NB4 (cell line): ENCODE measurements at regions not wholly inside any gene's neighbourhood (a gene's known extent, or its start where the extent isn't known, plus 50 kb on each side); places are given as distances from the start of the nearest gene placed in this dataset.
"Not testable (repeated sequence)": the region's sequence is repeated elsewhere in the genome, so short reads cannot be mapped to it uniquely, and the experiment has no call there.

Source experiments
- DNase-seq: peaks from one replicate; pipeline ENCODE4 v3.0.0; 2010; ENCODE audit warnings: low read depth
- H3K4me3 ChIP-seq: one replicate; pipeline ENCODE4 v1.5.1; 2011; ENCODE audit warnings: mild to moderate bottlenecking, low read depth, low read length, moderate library complexity
- CTCF ChIP-seq: IDR thresholded peaks from one replicate; pipeline ENCODE4 v1.5.1; 2012; ENCODE audit warnings: low read depth, low read length
- MYC ChIP-seq: IDR thresholded peaks from 2 replicates; pipeline ENCODE4 v1.6.1; 2011; ENCODE audit warnings: low read depth, low read length
- POLR2A ChIP-seq: IDR thresholded peaks from 2 replicates; pipeline ENCODE4 v1.6.1; 2011; ENCODE audit warnings: mild to moderate bottlenecking; ENCODE audit not compliant: insufficient read length; ENCODE audit errors: extremely low read depth
- TF ChIP-seq, protein P1 (sequence below): IDR thresholded peaks from 2 replicates; pipeline ENCODE4 v1.6.1; 2011; ENCODE audit warnings: low read depth, low read length

GRCh38 chr3:75394102-75394501, 270.0 kb upstream of the FRG2C start:
- not testable (repeated sequence) for DNase-seq

GRCh38 chr3:75394562-75395360, 269.4 kb upstream of the FRG2C start:
- not testable (repeated sequence) for DNase-seq, H3K4me3 ChIP-seq

More at GRCh38 chr3:75394102-75394501, 270.0 kb upstream of the FRG2C start:
- H3K4me3 ChIP-seq: not testable (repeated sequence)

- no peak overlapping the region for H3K4me3 ChIP-seq
- TF ChIP-seq POLR2A (no peak), MYC (no peak), CTCF (no peak)
- TF ChIP-seq, protein P1, sequence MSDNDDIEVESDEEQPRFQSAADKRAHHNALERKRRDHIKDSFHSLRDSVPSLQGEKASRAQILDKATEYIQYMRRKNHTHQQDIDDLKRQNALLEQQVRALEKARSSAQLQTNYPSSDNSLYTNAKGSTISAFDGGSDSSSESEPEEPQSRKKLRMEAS: no peak
- DNase-seq: no peak
These were observed 268.4 kb upstream of the FRG2C start for GRCh38 chr3:75395580-75396315.

DNA sequence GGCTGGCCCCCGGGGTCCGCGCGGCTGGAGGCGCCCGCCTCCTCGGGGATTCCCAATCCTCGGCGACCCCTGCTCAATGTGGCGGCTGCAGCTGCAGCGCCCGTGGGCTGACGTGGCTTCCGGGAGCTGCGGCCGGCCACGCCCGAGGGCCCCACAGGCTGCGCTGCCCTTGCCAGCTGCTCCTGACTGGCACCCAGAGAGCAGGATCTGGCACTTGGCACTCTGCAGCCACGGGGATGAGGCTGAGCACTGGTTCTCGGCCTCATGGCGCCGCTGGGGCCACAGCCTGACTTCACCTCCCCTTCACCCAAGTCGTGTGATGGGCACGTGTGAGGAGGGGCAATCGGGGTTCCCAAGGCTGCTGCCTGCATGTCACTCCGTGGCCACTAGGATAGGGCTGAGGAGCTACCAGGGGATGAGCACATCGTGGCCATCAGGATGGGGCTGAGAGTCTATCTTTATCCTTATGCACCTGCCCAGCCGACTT, 267.8 kb upstream of the FRG2C start:
- TF ChIP-seq POLR2A (no peak), MYC (no peak), CTCF (no peak)
- TF ChIP-seq, protein P1: no peak
- no peak for DNase-seq
- H3K4me3 ChIP-seq: no peak overlapping the region

DNA sequence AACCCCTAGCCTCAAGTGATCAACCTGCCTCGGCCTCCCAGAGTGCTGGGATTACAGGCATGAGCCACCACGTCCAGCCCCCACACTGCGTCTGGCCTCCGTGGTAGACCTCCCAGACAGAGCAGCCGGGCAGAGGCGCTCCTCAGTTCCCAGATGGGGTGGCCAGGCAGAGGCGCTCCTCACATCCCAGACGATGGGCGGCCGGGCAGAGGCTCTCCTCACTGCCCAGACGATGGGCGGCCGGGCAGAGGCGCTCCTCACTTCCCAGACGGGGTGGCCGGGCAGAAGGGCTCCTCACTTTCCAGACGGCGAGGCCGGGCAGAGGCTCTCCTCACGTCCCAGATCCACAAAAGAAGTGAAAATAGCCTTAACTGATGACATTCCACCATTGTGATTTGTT, 266.6 kb upstream of the FRG2C start:
- not testable (repeated sequence) for H3K4me3 ChIP-seq

GRCh38 chr3:75422101-75422945, 241.8 kb upstream of the FRG2C start:
- H3K4me3 ChIP-seq, DNase-seq: not testable (repeated sequence)
- peak; percentile 58 for TF ChIP-seq CTCF

More for the DNA sequence above, 266.6 kb upstream of the FRG2C start:
- not testable (repeated sequence) for DNase-seq

DNA sequence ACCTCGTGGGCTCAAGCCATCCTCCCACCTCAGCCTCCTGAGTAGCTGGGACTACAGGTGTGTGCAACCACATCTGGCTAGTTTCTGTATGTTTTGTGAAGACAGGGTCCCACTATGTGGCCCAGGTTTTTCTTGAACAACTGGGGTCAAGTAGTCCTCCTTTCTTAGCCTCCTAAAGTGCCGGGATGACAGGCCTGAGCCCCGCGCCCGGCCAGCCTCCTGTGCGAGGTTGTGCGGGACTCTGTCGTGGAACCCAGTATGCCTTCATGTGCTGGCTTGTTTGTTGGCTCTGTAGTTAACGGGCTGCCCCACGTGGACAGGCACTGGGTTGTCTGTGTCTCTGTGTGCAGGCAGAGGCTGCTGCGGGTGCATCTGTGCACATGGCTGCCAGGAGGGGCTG, 238.7 kb upstream of the FRG2C start:
- not testable (repeated sequence) for H3K4me3 ChIP-seq, DNase-seq

DNA sequence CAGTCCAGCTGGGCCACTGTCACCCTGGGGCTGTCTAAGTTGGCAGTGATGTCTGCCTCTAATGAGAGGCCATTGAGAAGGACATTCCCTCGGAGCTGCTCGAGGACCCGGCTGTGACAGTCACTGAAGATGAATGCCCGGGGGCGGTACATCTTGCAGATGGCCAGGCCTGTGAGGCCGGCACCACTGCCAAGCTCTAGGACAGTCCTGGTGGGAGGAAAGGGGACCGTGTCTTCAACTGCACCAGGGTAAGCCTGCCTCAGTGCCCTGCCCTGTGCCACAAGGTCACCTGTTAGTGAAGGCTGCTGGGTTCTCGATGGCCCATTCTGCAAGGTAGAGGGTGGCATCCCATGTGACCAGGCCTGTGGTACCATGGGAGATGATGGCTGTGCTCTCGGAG, 236.6 kb upstream of the FRG2C start:
- not testable (repeated sequence) for H3K4me3 ChIP-seq, DNase-seq

GRCh38 chr3:75427906-75428305, 236.2 kb upstream of the FRG2C start:
- DNase-seq: not testable (repeated sequence)

More at GRCh38 chr3:75427906-75428305, 236.2 kb upstream of the FRG2C start:
- H3K4me3 ChIP-seq: not testable (repeated sequence)
